Fibroblast of skin of left biceps (primary cell): ENCODE measurements at regions not wholly inside any gene's neighbourhood (a gene's known extent, or its start where the extent isn't known, plus 50 kb on each side); places are given as distances from the start of the nearest gene placed in this dataset.

Experiments used
- DNase-seq, 2 experiments: peaks; one replicate each; pipeline ENCODE4 v3.0.0-alpha.2; 2013; ENCODE audit warnings: low read depth in 2 of 2

DNA sequence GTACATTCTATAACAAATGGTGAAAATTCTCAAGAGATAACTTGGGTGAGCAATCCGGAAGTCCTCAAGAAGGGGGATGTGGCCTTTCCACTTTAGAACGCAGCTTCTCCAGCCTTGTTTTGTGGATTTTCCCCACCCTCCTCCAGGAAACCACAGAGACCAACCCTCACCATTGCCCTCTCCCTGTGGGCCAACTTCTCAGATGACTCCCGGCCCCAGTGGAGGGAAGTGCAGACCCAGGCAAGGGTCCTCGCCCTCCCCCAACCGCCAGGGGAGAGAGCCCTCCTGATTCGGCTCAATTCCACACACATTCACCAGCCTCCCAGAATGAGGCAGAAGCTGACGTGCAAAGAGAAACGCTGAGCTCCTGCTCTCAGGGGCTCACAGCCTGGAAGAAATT lies 277.2 kb downstream of the EIPR1 start:
- no peak for DNase-seq

DNA sequence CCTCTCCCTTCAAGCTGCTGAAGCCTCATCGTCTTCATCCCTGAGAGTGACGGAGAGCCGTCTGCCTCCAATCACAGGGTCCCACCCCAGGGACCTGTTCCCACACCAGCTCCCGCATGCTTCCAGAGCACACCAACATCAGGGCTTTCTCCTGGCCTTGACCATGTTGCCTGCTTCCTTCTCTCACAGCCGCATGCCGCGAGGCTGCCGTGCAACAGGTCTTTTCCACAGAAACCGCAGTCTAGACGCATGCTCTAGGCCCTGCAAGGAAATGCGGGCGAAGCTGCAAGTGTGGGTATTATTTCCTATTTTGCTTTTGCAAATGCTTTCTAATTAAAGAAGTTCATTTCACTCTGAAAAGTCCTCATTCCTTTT lies 277.8 kb downstream of the EIPR1 start:
- DNase-seq, result no peak

GRCh38 chr2:3099145-3099859 lies 278.3 kb downstream of the EIPR1 start:
- DNase-seq, result no peak

DNA sequence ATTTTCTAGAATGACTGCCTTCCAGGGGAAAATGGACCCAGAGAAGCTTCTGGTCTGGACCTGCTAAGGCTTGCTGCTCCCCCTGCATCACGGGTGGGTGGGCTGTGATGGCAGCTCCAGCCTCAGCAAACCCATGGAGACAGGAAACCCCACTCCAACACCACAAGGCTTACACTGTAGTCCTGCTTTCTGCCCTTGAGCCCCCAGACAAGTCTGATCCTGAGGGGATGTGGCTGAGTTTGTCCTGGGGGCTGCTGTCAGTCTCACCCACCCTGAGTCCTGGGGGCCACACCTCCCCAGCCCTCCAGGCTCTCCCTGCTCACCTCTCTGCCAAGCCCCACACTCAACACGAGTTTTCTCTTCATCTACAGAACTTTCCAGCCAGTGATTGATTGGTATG lies 279.4 kb downstream of the EIPR1 start:
- no peak for DNase-seq

DNA sequence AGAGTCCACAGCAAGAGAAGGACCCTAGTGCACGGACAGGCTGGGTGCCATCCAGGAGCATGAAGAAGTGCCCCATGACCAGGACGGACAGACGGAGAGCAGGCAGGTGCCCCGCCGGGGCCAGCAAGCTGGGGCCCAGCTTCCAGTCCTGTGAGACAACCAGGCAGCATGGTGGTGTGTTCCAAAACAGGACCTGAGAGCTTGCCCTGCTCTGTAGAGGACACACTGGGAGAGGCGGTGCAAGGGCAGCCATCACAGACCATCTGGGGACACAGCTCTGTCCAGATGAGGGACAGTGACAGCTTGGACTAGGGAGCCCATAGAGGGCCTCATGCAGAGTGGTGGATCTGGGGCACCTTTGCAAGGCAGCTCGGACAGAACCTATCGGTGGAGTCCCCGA lies 279.8 kb downstream of the EIPR1 start:
- no peak for DNase-seq

DNA sequence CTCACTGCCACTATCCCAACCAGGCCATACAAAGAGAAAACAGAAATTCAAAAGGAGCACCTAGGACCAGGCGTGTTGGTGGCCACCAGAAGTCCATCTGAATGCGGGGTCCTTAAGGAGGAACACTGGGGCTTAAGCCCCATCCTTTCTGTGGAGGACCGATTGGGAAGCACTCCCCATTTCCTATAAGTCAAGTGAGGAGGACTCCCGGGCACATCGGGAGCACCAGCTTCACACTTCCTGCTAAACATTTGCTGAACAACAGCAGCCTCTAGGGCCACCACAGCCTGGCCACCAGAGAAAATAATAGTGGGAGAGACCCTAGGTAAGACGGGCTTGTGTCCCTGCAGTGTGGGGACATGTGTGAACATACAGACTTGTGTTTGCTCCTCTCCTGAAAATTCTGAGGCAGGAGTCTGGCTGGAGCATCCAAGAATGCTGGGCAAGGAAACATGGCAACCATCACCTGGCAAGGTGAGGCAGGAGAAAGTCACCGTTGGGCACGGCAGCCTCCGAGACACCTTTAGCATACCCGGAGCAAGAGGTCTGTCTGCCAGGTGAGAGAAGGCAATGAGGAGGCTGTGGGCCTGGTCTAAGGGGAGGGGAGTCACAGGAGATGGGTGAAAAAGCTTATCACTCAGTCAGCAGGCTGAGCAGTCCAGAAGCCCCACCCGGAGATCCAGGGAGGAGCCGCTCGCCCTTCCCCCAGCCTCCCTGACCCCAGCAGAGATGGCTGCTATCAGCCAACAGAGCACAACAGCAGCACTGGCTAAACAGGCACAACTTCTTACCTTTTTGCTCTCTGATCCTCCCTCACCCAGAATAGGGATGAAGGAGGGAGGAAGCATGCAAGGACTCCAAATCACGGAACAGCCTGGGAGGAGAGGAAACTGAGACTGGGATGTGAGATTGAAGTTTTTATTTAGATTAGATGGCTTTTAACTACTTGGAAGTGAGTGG lies 282.3 kb downstream of the EIPR1 start:
- DNase-seq, result no peak

GRCh38 chr2:3094318-3094717 lies 283.3 kb downstream of the EIPR1 start:
- DNase-seq, result no peak

DNA sequence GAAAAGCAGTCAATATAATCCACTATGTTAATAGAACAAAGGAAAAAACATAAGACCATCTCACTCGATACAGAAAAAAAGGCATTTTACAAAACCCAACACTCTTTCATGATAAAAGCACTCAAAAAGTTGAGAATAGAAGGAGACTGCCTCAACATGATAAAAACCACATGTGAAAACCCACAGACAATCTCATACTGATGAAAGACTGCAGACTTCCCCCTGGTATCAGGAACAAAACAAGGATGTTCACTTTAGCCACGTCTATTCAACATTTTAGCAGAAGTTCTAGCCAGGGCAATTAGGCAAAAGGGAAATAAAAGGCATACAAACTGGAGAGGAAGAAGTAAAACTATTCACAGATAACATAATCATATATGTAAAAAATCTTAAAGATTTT lies 285.9 kb downstream of the EIPR1 start:
- no peak for DNase-seq

GRCh38 chr2:3082705-3083104 lies 294.9 kb downstream of the EIPR1 start:
- no peak for DNase-seq

DNA sequence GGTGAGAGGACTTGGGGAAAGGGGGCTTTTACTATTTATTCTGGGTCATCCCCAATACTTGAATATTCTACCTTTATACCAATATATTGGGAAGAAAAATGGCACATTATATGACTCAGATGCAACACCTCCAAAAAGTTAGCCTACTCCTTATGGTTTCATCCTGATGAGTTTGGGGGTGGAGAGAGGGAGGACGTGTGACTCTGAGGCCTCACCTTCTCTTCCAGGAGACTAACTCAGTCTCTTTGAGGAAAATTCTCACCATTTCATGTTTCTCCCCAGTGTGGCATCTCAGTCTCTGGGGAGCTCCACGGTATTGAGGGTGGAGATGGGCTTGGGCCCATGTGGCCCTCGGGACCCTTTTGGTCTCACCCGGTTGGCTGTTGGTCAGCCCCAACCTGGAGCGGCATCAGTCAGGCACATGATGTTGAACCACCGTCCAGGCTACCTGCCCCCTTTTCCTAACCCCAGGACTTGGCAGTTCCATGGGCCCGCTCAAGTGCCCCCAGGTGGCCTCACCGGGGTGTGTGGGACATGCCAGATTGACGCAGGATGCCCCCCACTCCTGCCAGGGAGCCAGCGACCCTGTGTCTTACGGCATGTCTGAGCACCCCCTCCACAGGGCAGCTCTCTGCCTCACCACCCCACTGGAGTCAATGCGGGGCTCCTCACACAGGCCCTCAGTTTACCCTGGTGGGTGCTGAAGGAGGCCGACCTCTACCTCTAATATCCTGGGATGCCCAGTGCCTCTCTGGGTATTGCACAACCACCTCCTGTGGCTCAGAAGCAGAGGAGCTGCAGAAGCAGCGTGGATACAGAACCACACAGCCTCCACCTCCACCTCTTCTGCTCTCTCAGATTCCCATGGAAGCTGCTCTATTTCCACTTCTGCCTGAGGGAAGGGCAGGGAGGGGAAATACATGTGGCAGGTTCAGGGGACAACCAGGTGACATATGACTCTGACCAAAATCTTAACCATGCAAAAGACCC lies 297.4 kb downstream of the EIPR1 start:
- no peak for DNase-seq

DNA sequence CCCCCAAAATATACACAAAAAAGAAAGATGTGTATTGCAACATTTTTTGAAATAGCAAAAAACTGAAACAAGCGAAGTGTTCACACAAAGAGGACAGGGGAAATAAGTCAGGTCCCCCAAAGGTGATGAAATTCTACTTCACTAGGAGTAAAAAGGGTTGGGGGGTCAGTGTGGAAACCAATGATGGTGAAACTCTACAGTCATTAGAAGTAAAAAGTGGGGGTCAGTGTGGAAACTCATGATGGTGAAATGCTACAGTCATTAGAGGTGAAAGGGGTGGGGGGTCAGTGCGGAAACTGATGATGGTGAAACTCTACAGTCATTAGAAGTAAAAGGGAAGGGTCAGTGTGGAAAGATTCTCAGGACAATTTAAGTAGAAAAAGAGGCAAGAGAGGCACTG lies 298.2 kb downstream of the EIPR1 start:
- no peak for DNase-seq

- no peak for DNase-seq
Observed at GRCh38 chr2:3078684-3079083, 298.9 kb downstream of the EIPR1 start.

DNA sequence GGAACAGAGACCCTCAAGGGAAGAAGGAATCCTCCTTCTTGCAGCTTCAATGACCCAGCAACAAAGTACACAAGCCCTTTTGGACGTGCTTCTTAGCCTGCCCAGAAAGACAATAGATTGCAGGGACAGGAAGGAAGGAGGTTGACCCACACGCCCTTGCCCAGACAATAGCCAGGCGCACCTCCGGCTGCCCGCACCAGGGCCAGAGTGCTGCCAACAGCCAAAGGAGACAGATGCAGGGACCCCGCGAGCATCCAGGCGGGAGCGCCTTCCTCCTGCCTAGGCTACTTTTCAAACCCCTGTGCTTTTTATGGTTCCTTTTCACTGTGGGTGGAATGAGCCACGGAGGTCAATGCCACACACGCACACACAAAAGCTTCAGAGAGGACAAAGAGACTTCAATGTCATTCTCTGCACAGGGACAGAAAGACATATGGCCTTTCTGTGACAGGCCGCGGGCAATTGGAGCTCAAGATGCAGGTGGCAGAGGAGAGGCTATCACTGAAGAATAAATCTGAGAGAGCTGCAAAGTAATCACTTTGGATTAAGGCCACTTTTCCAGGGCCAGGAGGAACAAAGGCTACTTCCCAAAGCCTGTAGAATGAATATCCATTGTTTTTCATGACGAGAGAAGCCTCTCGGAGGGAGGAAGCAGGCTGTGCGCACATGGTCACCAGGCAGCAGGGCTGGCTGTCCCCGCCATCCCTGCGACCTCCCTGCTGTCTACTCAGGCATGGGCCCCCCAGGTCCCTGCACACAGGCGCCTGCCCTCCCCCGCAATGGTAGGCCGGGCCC lies 300.6 kb downstream of the EIPR1 start:
- no peak for DNase-seq

- DNase-seq, result no peak
Observed at GRCh38 chr2:3075991-3076340, 301.7 kb downstream of the EIPR1 start.

DNA sequence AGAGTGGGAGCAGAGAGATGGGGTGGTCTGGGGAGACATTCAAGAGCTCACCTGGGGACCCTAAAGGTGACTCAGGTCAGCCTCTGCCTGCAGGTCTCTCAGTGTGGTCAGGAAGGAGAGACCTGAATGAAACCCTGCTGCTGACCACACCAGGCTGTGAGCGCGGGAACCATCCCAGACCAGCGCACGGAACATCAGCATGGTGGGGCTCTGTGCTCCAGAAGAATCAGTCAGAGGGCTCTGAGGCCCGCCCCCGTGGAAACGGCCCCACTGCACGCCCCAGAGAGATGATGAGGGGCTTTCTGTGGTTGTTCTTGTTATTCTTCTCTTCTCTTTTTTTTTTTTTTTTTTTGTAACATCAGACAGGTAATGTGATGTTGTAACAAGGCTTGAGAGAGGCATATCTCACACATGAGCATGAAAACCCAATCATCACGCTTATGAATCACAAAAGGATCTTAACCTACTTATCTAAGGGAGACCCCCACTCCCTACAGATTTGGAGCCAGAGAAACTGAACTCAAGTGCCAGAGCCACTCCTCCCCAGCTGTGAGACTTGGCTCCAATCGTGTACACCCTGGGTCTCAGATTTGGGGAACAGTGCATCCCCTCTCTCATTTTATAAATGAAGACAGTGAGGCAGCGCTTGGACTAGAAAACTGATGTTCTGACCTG lies 302.2 kb downstream of the EIPR1 start:
- DNase-seq, result no peak

- no peak for DNase-seq
Observed at GRCh38 chr2:3073704-3074103, 303.9 kb downstream of the EIPR1 start.

GRCh38 chr2:3073041-3073595 lies 304.5 kb downstream of the EIPR1 start:
- DNase-seq, result no peak

DNA sequence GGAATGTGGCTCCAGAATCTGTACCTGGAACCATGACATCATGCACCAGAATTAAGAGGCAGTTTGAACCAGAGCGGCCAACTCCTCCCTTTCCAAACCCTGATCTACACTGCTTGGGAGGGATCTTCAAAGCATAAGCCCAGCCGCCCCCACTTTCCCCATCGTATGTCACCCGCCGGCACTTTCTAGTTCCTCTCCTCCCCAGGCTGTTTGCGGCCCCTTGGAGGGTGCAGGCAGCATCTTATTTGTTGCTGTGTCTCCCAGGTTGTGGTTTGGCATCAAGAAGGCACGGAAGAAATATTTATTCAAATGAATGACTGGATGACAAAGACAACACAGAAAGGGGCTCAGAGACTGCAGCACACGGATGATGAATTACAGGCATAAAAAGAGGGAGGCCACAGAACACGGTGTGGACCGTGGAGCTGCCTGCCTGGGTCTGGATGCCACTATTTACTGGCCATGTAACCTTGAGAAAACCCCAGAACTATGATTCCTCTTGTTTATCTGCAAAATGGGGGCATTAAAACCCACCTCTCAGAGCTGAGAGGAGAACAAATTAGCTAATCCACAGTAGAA lies 305.8 kb downstream of the EIPR1 start:
- no peak for DNase-seq

GRCh38 chr2:3066831-3067230 lies 310.8 kb downstream of the EIPR1 start:
- no peak for DNase-seq

GRCh38 chr2:3065928-3066327 lies 311.7 kb downstream of the EIPR1 start:
- DNase-seq, result no peak
